C1 segment of cervical spinal cord (tissue), 14 donors: ENCODE measurements at regions not wholly inside any gene's neighbourhood (a gene's known extent, or its start where the extent isn't known, plus 50 kb on each side); places are given as distances from the start of the nearest gene placed in this dataset.

Experiments
- DNase-seq, 14 donors: peaks; one replicate each; lab custom pipeline; 2025; lab: John Stamatoyannopoulos, UW

DNA sequence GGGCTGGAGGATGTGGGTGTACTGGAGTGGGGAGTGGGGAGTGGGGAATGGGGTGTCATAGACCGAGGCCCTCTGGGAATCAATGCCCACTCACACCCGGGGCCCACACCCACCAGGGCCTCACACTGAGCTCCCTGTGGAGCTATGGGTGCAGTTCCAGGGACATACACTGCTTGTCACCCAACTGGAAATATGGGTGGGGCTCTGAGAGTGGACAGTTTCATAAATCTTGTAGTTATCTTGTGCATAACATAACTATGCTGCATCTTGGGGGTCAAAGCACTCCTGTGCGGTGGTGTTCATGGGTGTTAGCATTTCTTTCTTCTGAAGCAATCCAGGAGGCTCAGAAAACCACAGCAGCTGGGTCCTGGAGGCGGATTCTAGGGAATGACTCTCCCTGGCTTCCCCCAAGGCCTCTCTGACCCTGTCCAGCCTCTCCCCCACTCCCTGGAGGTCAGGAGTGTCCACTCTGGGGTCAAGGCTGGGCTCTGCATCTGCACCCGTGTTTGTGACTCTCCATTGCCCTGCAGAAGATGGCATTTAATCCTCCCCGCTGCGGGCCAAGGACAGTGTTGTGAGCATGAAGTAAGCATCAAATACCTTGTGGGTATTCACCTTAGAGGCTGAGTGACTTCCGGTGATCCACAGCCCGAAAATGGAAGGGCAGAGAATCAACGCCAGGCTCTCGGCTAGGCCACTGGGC, 172.5 kb downstream of the CTTN start:
- DNase-seq, result no peak

DNA sequence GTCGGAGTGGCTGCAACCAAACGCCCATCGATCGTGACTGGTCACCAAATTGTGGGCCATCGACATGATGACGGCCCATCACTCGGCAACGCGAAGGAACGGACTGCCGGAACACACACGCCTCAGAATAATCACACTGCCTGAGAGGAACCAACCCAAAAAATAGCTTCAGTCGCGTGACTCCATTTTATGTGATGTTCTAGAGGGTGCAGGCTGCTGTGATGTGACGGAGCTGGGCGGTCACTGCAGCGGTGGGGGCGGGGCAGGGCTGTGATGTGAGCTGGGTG, 174.6 kb downstream of the CTTN start:
- DNase-seq, result no peak

DNA sequence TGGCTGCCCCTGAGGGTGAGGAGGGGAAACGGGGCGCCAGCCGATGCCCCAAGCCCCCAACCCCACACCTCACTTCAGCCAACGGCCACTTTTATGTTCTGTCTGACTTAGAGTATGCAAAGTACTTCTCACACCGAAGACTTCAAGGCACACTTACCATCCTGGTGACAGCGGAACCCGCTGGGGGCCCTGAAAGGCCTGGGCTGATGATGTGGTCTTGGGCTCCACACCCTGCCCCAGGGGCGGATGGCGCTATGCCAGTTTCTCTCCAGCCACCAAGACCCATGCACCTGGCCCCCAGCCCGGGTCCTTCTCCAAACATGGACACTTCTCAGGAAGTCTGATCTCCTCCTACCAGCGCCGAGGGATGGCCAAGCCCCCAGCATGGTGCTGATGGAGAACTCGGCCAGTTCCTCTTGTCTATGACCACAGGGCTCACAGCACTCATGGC, 175.4 kb downstream of the CTTN start:
- no peak for DNase-seq

- no peak for DNase-seq
Measured at GRCh38 chr11:70574725-70575347, 176.5 kb downstream of the CTTN start.

DNA sequence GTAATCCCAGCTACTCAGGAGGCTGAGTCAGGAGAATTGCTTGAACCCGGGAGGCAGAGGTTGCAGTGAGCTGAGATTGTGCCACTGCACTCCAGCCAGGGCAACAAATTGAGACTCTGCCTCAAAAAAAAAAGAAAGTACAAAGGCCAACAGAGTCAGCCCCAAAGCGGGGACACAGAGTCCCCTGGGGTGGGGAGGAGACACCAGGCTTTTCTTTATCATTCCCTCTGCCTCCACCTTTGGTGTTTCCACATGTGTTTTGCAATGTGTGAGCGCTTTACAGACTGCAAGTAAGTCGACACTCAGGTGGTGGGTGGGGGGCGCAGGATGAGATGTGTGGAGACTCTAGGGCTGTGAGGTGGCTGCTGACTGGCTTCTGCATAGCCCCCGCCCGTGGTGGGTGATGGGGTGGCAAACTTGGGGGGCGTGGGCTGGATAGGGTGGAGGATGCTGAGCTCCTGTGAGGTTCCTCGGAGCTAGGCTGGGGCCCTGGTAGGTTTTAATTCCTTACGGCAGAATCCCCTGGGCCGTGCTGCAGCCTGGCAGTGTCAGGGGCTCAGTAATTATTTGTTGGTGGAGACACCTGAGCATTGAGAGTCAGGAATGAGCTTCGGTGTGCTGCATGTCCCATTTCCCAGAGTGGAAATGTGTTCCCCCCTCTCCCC, 177.2 kb downstream of the CTTN start:
- DNase-seq, result no peak

GRCh38 chr11:70577258-70577603, 178.9 kb downstream of the CTTN start:
- DNase-seq, result no peak

- no peak for DNase-seq
Measured at GRCh38 chr11:70577948-70578347, 179.6 kb downstream of the CTTN start.

- no peak for DNase-seq
Measured at GRCh38 chr11:70578371-70578770, 180.0 kb downstream of the CTTN start.

DNA sequence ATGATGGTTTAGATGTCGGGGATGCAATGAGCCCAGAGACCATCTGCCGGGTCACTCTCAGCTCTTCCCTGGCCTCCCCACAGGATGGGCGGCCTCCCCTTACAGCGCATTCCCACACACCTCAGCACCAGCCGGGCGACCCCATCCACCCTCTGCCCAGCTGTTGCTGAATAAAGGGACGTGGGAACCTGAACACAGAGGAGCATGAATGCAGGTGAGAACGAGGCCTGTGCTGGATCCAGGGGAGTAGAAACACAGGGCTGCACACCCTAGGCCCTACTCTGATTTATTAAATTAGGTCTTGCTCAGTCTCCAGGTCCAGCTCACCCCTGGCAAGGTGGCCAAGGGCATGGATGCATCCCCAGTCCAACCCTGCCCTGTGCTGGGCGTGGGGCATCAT, 180.5 kb downstream of the CTTN start:
- no peak for DNase-seq

GRCh38 chr11:70579316-70579955, 181.1 kb downstream of the CTTN start:
- no peak for DNase-seq

- DNase-seq, result no peak
Measured at GRCh38 chr11:70580036-70580805, 181.9 kb downstream of the CTTN start.

DNA sequence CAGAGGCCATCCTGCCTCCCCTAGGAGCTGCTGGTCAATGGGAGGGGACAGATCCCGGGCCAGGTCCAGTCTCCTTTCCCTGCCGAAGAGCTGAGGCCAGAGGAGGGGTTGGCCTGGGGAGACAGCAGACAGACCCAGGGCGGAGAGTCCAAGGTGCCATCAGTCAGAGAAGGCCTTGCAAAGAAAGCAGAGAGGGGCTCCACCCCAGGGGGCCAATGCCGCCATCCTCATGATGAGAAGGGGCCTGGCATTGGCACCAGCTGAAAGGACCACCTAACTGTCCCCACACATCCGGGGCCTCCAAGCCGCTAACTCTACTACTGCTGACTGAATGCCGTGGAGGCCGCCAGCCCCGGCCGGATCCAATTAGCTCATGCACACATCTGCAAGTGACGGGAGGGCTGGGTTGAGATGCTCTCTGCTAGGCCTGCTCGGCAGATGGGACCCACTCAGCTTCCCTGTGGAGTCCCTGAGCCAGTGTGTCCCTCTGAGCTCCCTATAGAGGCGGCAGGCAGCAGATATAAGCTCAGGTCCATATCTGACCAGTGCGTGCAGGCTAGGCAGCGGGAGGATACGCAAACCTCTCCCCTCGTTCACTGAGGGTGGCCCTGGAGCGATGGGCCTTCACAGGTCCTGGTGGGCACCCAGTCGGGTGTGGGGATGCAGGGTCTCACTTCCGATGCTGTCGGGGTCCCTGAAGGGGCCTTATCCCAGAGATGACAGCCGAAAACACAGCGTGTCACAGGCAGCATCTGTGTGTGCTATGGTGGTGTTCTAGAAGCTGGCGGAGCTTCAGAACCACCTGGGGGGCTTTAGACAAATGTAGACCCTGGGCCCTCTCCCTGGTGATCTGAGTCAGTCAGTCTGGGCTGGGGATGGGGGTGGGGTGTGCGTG, 183.9 kb downstream of the CTTN start:
- DNase-seq, result no peak

- peak in 1 of 14 donors; percentile 61 for DNase-seq
Measured at GRCh38 chr11:70582886-70583641, 184.7 kb downstream of the CTTN start.

GRCh38 chr11:70583781-70584218, 185.5 kb downstream of the CTTN start:
- no peak for DNase-seq

GRCh38 chr11:70584498-70585235, 186.3 kb downstream of the CTTN start:
- peak in 1 of 14 donors; percentile 19 for DNase-seq

DNA sequence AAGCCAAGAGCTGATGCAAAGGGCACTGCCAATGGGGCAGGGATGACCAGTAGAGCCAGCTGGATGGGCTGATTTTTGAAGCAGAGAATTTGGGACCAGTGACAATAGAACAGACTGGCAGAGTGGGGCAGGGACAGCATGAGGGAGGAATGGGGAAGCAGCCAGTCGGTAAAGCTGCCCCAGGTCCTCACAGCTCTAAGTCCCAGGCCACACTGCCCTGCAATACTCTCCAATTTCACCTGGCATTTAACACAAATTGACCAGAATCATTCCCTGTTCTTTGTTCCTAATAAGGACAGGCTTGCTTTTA, 186.9 kb downstream of the CTTN start:
- DNase-seq, result peak in 1 of 14 donors; percentile 62

GRCh38 chr11:70586261-70587074, 188.1 kb downstream of the CTTN start:
- DNase-seq, result no peak

GRCh38 chr11:70587075-70587389, 188.7 kb downstream of the CTTN start:
- no peak for DNase-seq
